ENCODE measurements at regions not wholly inside any gene's neighbourhood (a gene's known extent, or its start where the extent isn't known, plus 50 kb on each side); places are given as distances from the start of the nearest gene placed in this dataset.

DNA sequence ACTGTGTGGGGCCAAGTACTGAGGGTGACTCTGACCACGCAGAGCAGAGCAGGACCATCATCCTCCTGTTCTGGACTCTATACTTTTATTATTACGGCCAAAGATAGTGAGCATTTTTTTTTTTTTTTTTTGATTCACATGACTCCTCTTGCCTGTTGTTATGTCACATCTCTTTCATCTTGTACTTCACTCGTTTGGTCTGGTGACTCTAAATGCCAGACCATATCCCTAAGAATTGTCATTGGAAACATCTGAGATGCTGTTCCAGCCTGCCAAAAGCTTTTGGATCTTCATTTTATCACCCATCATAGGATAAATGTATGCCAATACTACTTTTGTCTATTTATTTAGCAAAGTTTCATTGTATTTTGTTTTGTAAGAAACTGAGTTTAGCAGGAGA lies 168.2 kb upstream of the RAI14 start:
- ChIA-PET POLR2A (no interaction called here), CTCF (interaction anchor here (0.5 to 4.5 kb wide), 6 partner anchors 9 to 427 kb away, joined by 3 to 67 read pairs (median 14); partner anchors contain the start of genes BRIX1 and RAD1)
- H3K27me3 ChIP-seq (ENCODE audit: control insufficient read depth, insufficient read depth, low read length) = no peaks in the 10 kb centered on the region
- TF ChIP-seq, protein P1, sequence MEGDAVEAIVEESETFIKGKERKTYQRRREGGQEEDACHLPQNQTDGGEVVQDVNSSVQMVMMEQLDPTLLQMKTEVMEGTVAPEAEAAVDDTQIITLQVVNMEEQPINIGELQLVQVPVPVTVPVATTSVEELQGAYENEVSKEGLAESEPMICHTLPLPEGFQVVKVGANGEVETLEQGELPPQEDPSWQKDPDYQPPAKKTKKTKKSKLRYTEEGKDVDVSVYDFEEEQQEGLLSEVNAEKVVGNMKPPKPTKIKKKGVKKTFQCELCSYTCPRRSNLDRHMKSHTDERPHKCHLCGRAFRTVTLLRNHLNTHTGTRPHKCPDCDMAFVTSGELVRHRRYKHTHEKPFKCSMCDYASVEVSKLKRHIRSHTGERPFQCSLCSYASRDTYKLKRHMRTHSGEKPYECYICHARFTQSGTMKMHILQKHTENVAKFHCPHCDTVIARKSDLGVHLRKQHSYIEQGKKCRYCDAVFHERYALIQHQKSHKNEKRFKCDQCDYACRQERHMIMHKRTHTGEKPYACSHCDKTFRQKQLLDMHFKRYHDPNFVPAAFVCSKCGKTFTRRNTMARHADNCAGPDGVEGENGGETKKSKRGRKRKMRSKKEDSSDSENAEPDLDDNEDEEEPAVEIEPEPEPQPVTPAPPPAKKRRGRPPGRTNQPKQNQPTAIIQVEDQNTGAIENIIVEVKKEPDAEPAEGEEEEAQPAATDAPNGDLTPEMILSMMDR (IDR thresholded peaks at IDR 0.05; ENCODE audit: insufficient read depth, low read depth, low read length) = no peak
- no peak overlapping the region for H3K4me3 ChIP-seq (ENCODE audit: low read depth, low read length)
- no peak for DNase-seq (ENCODE audit: low read depth)
- H3K36me3 ChIP-seq (ENCODE audit: control insufficient read depth, insufficient read depth, low read length) = no peaks in the 10 kb centered on the region

DNA sequence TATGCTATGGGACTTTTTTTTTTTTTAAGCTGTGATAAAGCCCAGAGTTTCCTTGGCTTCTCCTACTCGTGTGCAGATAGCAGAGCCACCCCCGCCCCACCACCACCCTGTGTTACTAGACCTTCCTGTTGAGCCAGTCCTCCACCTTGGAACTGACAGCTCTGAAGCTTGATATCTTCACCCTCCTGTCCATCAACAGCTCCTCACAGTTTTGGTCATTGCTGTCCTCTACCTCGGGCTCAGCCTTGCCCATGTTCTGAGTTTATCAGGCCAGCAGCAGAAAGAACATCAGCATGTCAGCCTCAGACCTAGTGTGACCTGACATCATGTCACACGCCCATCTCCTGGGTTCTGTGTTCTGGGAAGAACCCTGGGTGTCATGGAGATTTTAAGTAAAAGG lies 167.1 kb upstream of the RAI14 start:
- CTCF ChIA-PET = interaction anchor here (0.6 to 1.2 kb wide), 4 partner anchors 14 to 462 kb away, joined by 3 to 6 read pairs (median 4); no protein-coding TSS in a partner anchor
- POLR2A ChIA-PET = interaction anchor here (0.6 kb wide), 1 partner anchor 97 kb away, joined by 3 read pairs; no protein-coding TSS in a partner anchor
- no peak for DNase-seq (ENCODE audit: low read depth)
- Histone ChIP-seq H3K27me3 (ENCODE audit: control insufficient read depth, insufficient read depth, low read length) (no peaks in the 10 kb centered on the region), H3K36me3 (ENCODE audit: control insufficient read depth, insufficient read depth, low read length) (no peaks in the 10 kb centered on the region), H3K4me3 (ENCODE audit: low read depth, low read length) (no peak overlapping the region)
- TF ChIP-seq, protein P1 (IDR thresholded peaks at IDR 0.05; ENCODE audit: insufficient read depth, low read depth, low read length) = no peak

DNA sequence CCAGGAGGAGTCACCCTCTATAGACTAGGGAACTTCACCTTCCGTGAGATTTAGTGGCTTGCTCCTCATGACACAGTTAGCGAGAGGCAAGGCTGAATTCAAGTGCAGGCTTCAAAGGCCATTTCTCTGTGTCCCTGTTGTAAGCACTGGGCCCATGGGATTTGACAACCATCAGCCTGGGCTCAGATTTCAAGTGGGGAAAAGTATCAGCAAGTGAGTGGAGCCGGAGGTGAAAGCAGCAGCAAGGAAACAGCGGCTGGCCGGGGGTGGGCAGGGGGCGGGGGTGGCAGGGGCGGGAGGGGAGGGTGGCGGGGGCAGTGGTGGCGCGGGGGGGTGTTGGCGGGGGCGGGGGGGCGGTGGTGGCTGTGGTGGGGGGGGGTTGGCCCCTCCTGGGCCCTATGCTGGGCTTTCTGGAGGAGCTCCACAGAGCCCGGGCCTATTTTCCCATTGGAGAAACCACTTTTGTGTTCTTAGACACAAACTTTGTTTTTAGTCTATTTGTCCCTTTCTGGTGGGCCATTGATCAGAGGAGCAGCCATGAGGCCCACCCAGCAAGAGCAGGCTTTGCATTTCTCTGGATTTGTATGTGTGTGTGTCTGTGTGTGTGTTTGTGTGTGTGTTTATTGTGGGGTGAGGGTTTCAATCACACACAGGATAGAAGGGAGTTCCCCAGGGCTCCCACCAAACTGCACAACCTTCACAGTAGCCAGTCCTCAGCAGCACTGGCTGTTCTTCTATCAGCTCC lies 165.4 kb upstream of the RAI14 start:
- Histone ChIP-seq H3K4me3 (ENCODE audit: low read depth, low read length) (no peak overlapping the region), H3K36me3 (ENCODE audit: control insufficient read depth, insufficient read depth, low read length) (no peaks in the 10 kb centered on the region), H3K27me3 (ENCODE audit: control insufficient read depth, insufficient read depth, low read length) (no peaks in the 10 kb centered on the region)
- ChIA-PET CTCF (interaction anchor here (0.6 to 1.2 kb wide), 3 partner anchors 21 to 169 kb away, joined by 3 read pairs; no protein-coding TSS in a partner anchor), POLR2A (interaction anchor here (0.6 kb wide), 1 partner anchor 185 kb away, joined by 4 read pairs; no protein-coding TSS in a partner anchor)
- TF ChIP-seq, protein P1 (IDR thresholded peaks at IDR 0.05; ENCODE audit: insufficient read depth, low read depth, low read length) = no peak
- no peak for DNase-seq (ENCODE audit: low read depth)

DNA sequence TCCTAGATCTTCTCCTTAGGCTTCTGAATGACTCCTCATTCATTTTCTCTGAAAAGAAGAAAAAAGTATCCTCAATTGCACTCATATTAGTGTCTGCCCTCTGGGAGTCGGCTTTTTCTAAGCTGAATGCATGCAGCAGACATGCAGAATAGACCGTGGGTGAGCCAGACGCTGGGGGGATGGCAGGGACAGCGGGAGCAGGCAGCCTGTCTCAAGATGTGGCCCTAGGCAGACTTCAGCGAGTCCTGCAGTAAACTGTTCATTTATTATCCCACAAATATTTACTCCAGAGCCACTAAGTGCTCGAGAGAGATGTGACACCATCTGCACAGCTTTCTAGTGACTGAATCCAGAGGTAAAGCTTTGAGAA lies 164.9 kb upstream of the RAI14 start:
- Histone ChIP-seq H3K27me3 (ENCODE audit: control insufficient read depth, insufficient read depth, low read length) (no peaks in the 10 kb centered on the region), H3K4me3 (ENCODE audit: low read depth, low read length) (no peak overlapping the region), H3K36me3 (ENCODE audit: control insufficient read depth, insufficient read depth, low read length) (no peaks in the 10 kb centered on the region)
- POLR2A ChIA-PET = interaction anchor here (0.6 kb wide), 1 partner anchor 185 kb away, joined by 4 read pairs; no protein-coding TSS in a partner anchor
- DNase-seq (ENCODE audit: low read depth) = peak; percentile 73
- CTCF ChIA-PET = interaction anchor here (0.6 to 1.2 kb wide), 3 partner anchors 21 to 169 kb away, joined by 3 read pairs; no protein-coding TSS in a partner anchor
- TF ChIP-seq, protein P1 (IDR thresholded peaks at IDR 0.05; ENCODE audit: insufficient read depth, low read depth, low read length) = no peak

DNA sequence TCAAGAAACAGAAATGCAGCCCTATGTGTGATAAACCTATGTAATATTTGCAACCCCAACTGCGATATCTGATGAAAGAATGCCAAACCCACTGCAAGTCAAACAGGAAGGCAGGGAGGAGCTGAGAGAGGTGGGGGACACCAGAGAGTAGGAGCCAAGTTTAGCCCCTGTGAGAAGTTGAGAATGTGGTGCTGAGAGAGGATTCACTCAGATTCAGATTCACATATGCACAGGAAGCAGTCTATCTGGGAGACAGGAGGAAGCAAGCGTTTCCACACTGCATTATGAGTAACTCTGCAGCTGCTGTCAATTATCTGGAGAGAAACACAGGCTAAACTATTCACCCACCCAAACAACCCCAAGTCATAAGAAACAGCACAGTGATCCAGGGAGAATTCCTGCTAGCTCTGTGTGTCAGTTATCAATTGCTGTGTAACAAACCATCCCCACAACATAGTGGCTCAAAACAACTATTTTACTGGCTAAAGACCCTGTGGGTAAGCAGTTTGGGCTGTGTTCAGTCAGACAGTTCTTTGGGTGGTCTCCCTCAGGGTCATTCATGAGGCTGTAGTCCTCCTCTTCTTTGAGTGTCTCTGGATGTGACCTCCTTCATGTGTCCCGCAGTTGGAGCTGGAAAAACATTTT lies 161.9 kb upstream of the RAI14 start:
- Histone ChIP-seq H3K27me3 (ENCODE audit: control insufficient read depth, insufficient read depth, low read length) (no peaks in the 10 kb centered on the region), H3K4me3 (ENCODE audit: low read depth, low read length) (no peak overlapping the region), H3K36me3 (ENCODE audit: control insufficient read depth, insufficient read depth, low read length) (no peaks in the 10 kb centered on the region)
- no peak for DNase-seq (ENCODE audit: low read depth)
- TF ChIP-seq, protein P1 (IDR thresholded peaks at IDR 0.05; ENCODE audit: insufficient read depth, low read depth, low read length) = no peak
- ChIA-PET CTCF (interaction anchor here (0.6 to 1.1 kb wide), 2 partner anchors 19 to 89 kb away, joined by 3 to 4 read pairs; no protein-coding TSS in a partner anchor), POLR2A (interaction anchor here (0.5 kb wide), 1 partner anchor 426 kb away, joined by 3 read pairs; no protein-coding TSS in a partner anchor)

All from BJ (cell line).